H9 (cell line): ENCODE measurements at regions not wholly inside any gene's neighbourhood (a gene's known extent, or its start where the extent isn't known, plus 50 kb on each side); places are given as distances from the start of the nearest gene placed in this dataset.

Source experiments
- DNase-seq: peaks from one replicate; pipeline ENCODE4 v3.0.0-alpha.2; 2017
- H2AFZ ChIP-seq: one replicate; pipeline ENCODE4 v1.6.1; 2013; ENCODE audit warnings: mild to moderate bottlenecking, low read length, control low read depth, moderate library complexity
- H2AK5ac ChIP-seq: 2 replicates; pipeline ENCODE4 v1.6.1; 2013; ENCODE audit warnings: low read length, control low read depth, mixed read lengths; ENCODE audit not compliant: insufficient read length
- H2BK120ac ChIP-seq: one replicate; pipeline ENCODE4 v1.6.1; 2013; ENCODE audit warnings: low read depth, mild to moderate bottlenecking, low read length, control low read depth, inconsistent platforms; ENCODE audit not compliant: poor library complexity, severe bottlenecking
- H2BK12ac ChIP-seq: 2 replicates; pipeline ENCODE4 v1.6.1; 2013; ENCODE audit warnings: low read length, control low read depth, mixed read lengths, low read depth; ENCODE audit not compliant: insufficient read length
- H2BK15ac ChIP-seq: 2 replicates; pipeline ENCODE4 v1.6.1; 2013; ENCODE audit warnings: low read depth, low read length, control low read depth
- H2BK20ac ChIP-seq: one replicate; pipeline ENCODE4 v1.6.1; 2013; ENCODE audit warnings: low read depth, mild to moderate bottlenecking, low read length, control low read depth, inconsistent platforms; ENCODE audit not compliant: poor library complexity, severe bottlenecking
- H2BK5ac ChIP-seq: 2 replicates; pipeline ENCODE4 v1.6.1; 2013; ENCODE audit warnings: low read length, control low read depth, mixed read lengths; ENCODE audit not compliant: insufficient read length
- H3K14ac ChIP-seq: 2 replicates; pipeline ENCODE4 v1.6.1; 2013; ENCODE audit warnings: low read length, control low read depth; ENCODE audit not compliant: insufficient read depth
- H3K18ac ChIP-seq: 2 replicates; pipeline ENCODE4 v1.6.1; 2013; ENCODE audit warnings: low read depth, mild to moderate bottlenecking, mixed read lengths, low read length, control low read depth; ENCODE audit not compliant: insufficient read length
- H3K23ac ChIP-seq: 2 replicates; pipeline ENCODE4 v1.6.1; 2013; ENCODE audit warnings: low read length, control low read depth, mixed read lengths, low read depth; ENCODE audit not compliant: insufficient read length
- H3K23me2 ChIP-seq: 2 replicates; pipeline ENCODE4 v1.6.1; 2013; ENCODE audit warnings: low read depth, mild to moderate bottlenecking, mixed read lengths, low read length, control low read depth; ENCODE audit not compliant: insufficient read length, poor library complexity, severe bottlenecking
- H3K27ac ChIP-seq: 2 replicates; pipeline ENCODE4 v1.5.1; 2013; ENCODE audit warnings: low read length, control low read depth, mixed read lengths, low read depth; ENCODE audit not compliant: insufficient read length
- H3K27me3 ChIP-seq: 2 replicates; pipeline ENCODE4 v1.6.1; 2013; ENCODE audit warnings: low read length, control low read depth, inconsistent platforms; ENCODE audit not compliant: insufficient read depth
- H3K4ac ChIP-seq: 2 replicates; pipeline ENCODE4 v1.6.1; 2013; ENCODE audit warnings: low read depth, mild to moderate bottlenecking, control low read depth, inconsistent platforms, low read length, moderate library complexity
- H3K4me1 ChIP-seq: 2 replicates; pipeline ENCODE4 v1.6.1; 2013; ENCODE audit warnings: low read length, control low read depth, inconsistent platforms; ENCODE audit not compliant: insufficient read depth
- H3K4me2 ChIP-seq: 2 replicates; pipeline ENCODE4 v1.6.1; 2013; ENCODE audit warnings: low read length, control low read depth, mixed read lengths; ENCODE audit not compliant: insufficient read length, insufficient read depth
- H3K56ac ChIP-seq: 2 replicates; pipeline ENCODE4 v1.6.1; 2013; ENCODE audit warnings: low read depth, mild to moderate bottlenecking, mixed read lengths, low read length, control low read depth; ENCODE audit not compliant: insufficient read length
- H3K79me1 ChIP-seq: 2 replicates; pipeline ENCODE4 v1.6.1; 2013; ENCODE audit warnings: low read depth, mild to moderate bottlenecking, moderate library complexity, low read length, control low read depth, inconsistent platforms; ENCODE audit not compliant: insufficient read depth, poor library complexity, severe bottlenecking
- H3K79me2 ChIP-seq: 2 replicates; pipeline ENCODE4 v1.6.1; 2013; ENCODE audit warnings: low read length, control low read depth, inconsistent platforms; ENCODE audit not compliant: insufficient read depth
- H3K9ac ChIP-seq: 2 replicates; pipeline ENCODE4 v1.6.1; 2013; ENCODE audit warnings: low read length, control low read depth, mixed read lengths; ENCODE audit not compliant: insufficient read length; ENCODE audit errors: extremely low read depth
- H3K9me3 ChIP-seq: one replicate; pipeline ENCODE4 v1.6.1; 2013; ENCODE audit warnings: low read depth, low read length, inconsistent platforms; ENCODE audit not compliant: control insufficient read depth
- H3T11ph ChIP-seq: one replicate; pipeline ENCODE4 v1.6.1; 2013; ENCODE audit warnings: mild to moderate bottlenecking, low read length, control low read depth, inconsistent platforms
- H4K20me1 ChIP-seq: one replicate; pipeline ENCODE4 v1.6.1; 2013; ENCODE audit not compliant: control insufficient read depth, insufficient read length, insufficient read depth
- H4K5ac ChIP-seq: 2 replicates; pipeline ENCODE4 v1.6.1; 2013; ENCODE audit warnings: low read depth, mild to moderate bottlenecking, mixed read lengths, low read length, control low read depth; ENCODE audit not compliant: insufficient read length
- H4K8ac ChIP-seq: replicated peaks from 2 replicates; pipeline ENCODE4 v1.6.1; 2013; ENCODE audit warnings: low read length, control low read depth, mixed read lengths, low read depth; ENCODE audit not compliant: insufficient read length
- H4K91ac ChIP-seq: 2 replicates; pipeline ENCODE4 v1.6.1; 2013; ENCODE audit warnings: low read depth, mild to moderate bottlenecking, moderate library complexity, mixed read lengths, low read length, control low read depth; ENCODE audit not compliant: insufficient read length
- H3K27ac Mint-ChIP-seq, 3 experiments: 2 replicates in 2 of 3; 3 replicates in 1 of 3; pipeline ENCODE4 v1.8.0; 2020 to 2021; ENCODE audit warnings: mixed read lengths in 3 of 3, mild to moderate bottlenecking in 1 of 3, moderate library complexity in 1 of 3
- H3K27me3 Mint-ChIP-seq: 2 replicates; pipeline ENCODE4 v1.8.0; 2021; ENCODE audit warnings: low read depth, mild to moderate bottlenecking, moderate library complexity, mixed read lengths
- H3K36me3 Mint-ChIP-seq, 3 experiments: 2 replicates in 2 of 3; 3 replicates in 1 of 3; pipeline ENCODE4 v1.8.0; 2020 to 2021; ENCODE audit warnings: low read depth in 3 of 3, mixed read lengths in 3 of 3; ENCODE audit not compliant: insufficient read depth in 1 of 3
- H3K4me1 Mint-ChIP-seq, 2 experiments: 2 replicates each; pipeline ENCODE4 v1.8.0; 2020; ENCODE audit warnings: mixed read lengths in 2 of 2
- H3K4me3 Mint-ChIP-seq, 2 experiments: 2 replicates in 1 of 2; 3 replicates in 1 of 2; pipeline ENCODE4 v1.8.0; 2020 to 2021; ENCODE audit warnings: mild to moderate bottlenecking in 2 of 2, mixed read lengths in 2 of 2, moderate library complexity in 1 of 2
- H3K9me3 Mint-ChIP-seq, 2 experiments: 2 replicates in 1 of 2; 3 replicates in 1 of 2; pipeline ENCODE4 v1.8.0; 2020; ENCODE audit warnings: mild to moderate bottlenecking in 2 of 2, mixed read lengths in 2 of 2, moderate library complexity in 1 of 2
- CTCF ChIP-seq: fragments of 200-600 bp; sonication (generic); conservative IDR thresholded peaks from 3 replicates; pipeline ENCODE4 v1.8.0; 2021; ENCODE audit warnings: antibody characterized with exemption, mild to moderate bottlenecking
- WGBS: extraction: QIAGEN DNeasy Blood & Tissue Kit; methylation state at CpG from one replicate; pipeline ENCODE4 v1.1.7; 2013; ENCODE audit warnings: missing lambda C conversion rate, low lambda C conversion rate, mixed read lengths; ENCODE audit not compliant: insufficient read length; ENCODE audit errors: extremely low coverage; 5-methylcytosine and 5-hydroxymethylcytosine counted together

DNA sequence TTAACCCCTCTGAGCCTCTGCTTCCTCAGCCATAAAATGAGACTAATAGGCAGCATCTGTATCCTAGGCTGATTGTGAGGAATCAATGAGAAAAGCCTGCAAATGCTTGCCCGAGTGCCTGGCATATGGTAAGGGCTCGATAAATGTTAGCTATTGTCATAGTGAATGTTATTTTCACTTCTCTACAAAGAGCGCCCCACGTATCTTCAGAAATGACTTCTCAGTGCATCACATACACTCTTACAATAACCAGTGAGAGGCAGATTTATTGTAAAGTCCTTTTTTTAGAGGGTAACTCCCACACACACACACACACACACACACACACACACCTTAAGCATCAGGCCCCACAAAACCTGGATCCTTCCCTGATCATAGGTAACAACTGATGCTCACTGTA lies 60.5 kb upstream of the SPATA12 start:
- Mint-ChIP-seq H3K27ac (no peak overlapping the region), H3K36me3 (peaks cover 0 to 4% (median 1%) of the 10 kb centered on the region in 3 experiments; a peak in 5 of 7 replicates), H3K27me3 (no peaks in the 10 kb centered on the region), H3K9me3 (no peaks in the 10 kb centered on the region; a peak in 1 of 5 replicates), H3K4me1 (peaks cover 6 to 9% of the 10 kb centered on the region in 2 experiments), H3K4me3 (no peak overlapping the region)
- Histone ChIP-seq H3K56ac (no peak overlapping the region), H3K18ac (no peak overlapping the region), H2BK20ac (no peak overlapping the region), H3K4me1 (no peaks in the 10 kb centered on the region), H4K20me1 (no peaks in the 10 kb centered on the region), H2BK120ac (no peak overlapping the region), H3K23ac (no peak overlapping the region), H3K9me3 (no peaks in the 10 kb centered on the region), H4K8ac (no peak overlapping the region), H3K79me2 (no peaks in the 10 kb centered on the region), H3K4ac (no peak overlapping the region), H2AK5ac (no peak overlapping the region), H3K27me3 (no peaks in the 10 kb centered on the region), H3K27ac (no peak overlapping the region), H2BK15ac (no peak overlapping the region), H4K91ac (no peak overlapping the region), H3K9ac (no peak overlapping the region), H4K5ac (no peak overlapping the region), H3K79me1 (no peaks in the 10 kb centered on the region), H2BK5ac (no peak overlapping the region), H2BK12ac (no peak overlapping the region), H3K4me2 (no peak overlapping the region), H3T11ph (no peak overlapping the region), H2AFZ (no peak overlapping the region), H3K23me2 (no peaks in the 10 kb centered on the region), H3K14ac (no peak overlapping the region)
- no CpG with 5 or more reads among the region's 4 CpGs for WGBS
- TF ChIP-seq CTCF: no peak
- DNase-seq: no peak
